HG03565 (cell line): ENCODE measurements at regions not wholly inside any gene's neighbourhood (a gene's known extent, or its start where the extent isn't known, plus 50 kb on each side); places are given as distances from the start of the nearest gene placed in this dataset.
"Not testable (repeated sequence)": the region's sequence is repeated elsewhere in the genome, so short reads cannot be mapped to it uniquely, and the experiment has no call there.

Source experiments
- ATAC-seq: cut with Tn5 transposase; IDR thresholded peaks from one replicate; pipeline ENCODE4 v1.9.1; 2021; ENCODE audit warnings: mild to moderate bottlenecking, moderate library complexity; ENCODE audit not compliant: unreplicated experiment

- no peak for ATAC-seq
Observed at GRCh38 chr2:237240252-237240651, 154.6 kb downstream of the COPS8 start.

- ATAC-seq: not testable (repeated sequence)
Observed at GRCh38 chr2:237240868-237241267, 155.2 kb downstream of the COPS8 start.

GRCh38 chr2:237242091-237242536 lies 156.4 kb downstream of the COPS8 start:
- ATAC-seq: no peak

GRCh38 chr2:237243487-237243886 lies 157.8 kb downstream of the COPS8 start:
- no peak for ATAC-seq

GRCh38 chr2:237244178-237244577 lies 158.5 kb downstream of the COPS8 start:
- ATAC-seq: no peak

- no peak for ATAC-seq
Observed at GRCh38 chr2:237244976-237245646, 159.4 kb downstream of the COPS8 start.

- no peak for ATAC-seq
Observed at GRCh38 chr2:237250599-237250998, 163.4 kb downstream of the COL6A3 start.

GRCh38 chr2:237251986-237252385 lies 162.0 kb downstream of the COL6A3 start:
- ATAC-seq: no peak

- ATAC-seq: no peak
Observed at GRCh38 chr2:237253046-237253702, 160.8 kb downstream of the COL6A3 start.

- ATAC-seq: no peak
Observed at GRCh38 chr2:237254369-237254861, 159.5 kb downstream of the COL6A3 start.

GRCh38 chr2:237254911-237255578 lies 158.9 kb downstream of the COL6A3 start:
- no peak for ATAC-seq

GRCh38 chr2:237256887-237257286 lies 157.1 kb downstream of the COL6A3 start:
- ATAC-seq: no peak

- no peak for ATAC-seq
Observed at GRCh38 chr2:237257471-237257951, 156.5 kb downstream of the COL6A3 start.

GRCh38 chr2:237258116-237258515 lies 155.8 kb downstream of the COL6A3 start:
- no peak for ATAC-seq

- no peak for ATAC-seq
Observed at GRCh38 chr2:237258615-237259014, 155.3 kb downstream of the COL6A3 start.

- ATAC-seq: no peak
Observed at GRCh38 chr2:237259201-237259600, 154.8 kb downstream of the COL6A3 start.

- ATAC-seq: no peak
Observed at GRCh38 chr2:237260039-237260620, 153.8 kb downstream of the COL6A3 start.

- no peak for ATAC-seq
Observed at GRCh38 chr2:237260686-237261085, 153.3 kb downstream of the COL6A3 start.

GRCh38 chr2:237261327-237261726 lies 152.6 kb downstream of the COL6A3 start:
- no peak for ATAC-seq

GRCh38 chr2:237262838-237263771 lies 150.9 kb downstream of the COL6A3 start:
- no peak for ATAC-seq
